ENCODE measurements at regions not wholly inside any gene's neighbourhood (a gene's known extent, or its start where the extent isn't known, plus 50 kb on each side); places are given as distances from the start of the nearest gene placed in this dataset.

GRCh38 chr5:120872297-120872696, 408.2 kb downstream of the PRR16 start (continued):
- TF ChIP-seq SLC30A9 (CRISPR knock-in tag; IDR thresholded peaks at IDR 0.05) (no peak), CUX1 (CRISPR knock-in tag; IDR thresholded peaks at IDR 0.05) (no peak), ZC3H4 (CRISPR knock-in tag; IDR thresholded peaks at IDR 0.05; ENCODE audit: borderline replicate concordance) (no peak)

- Histone ChIP-seq H2AFZ (ENCODE audit: low read depth, low read length) (no peak overlapping the region), H3K79me2 (ENCODE audit: control insufficient read depth, insufficient read depth, low read length) (no peaks in the 10 kb centered on the region), H3K27me3 (ENCODE audit: control insufficient read depth in 2 of 2, insufficient read depth in 2 of 2, low read length in 2 of 2) (no peaks in the 10 kb centered on the region), H3K9ac (ENCODE audit: insufficient read depth in 1 of 2, low read depth in 2 of 2, low read length in 2 of 2) (no peak overlapping the region), H3K9me1 (ENCODE audit: control insufficient read depth, insufficient read depth, low read length) (no peaks in the 10 kb centered on the region), H3K4me3 (no peak overlapping the region), H3K36me3 (ENCODE audit: control insufficient read depth, insufficient read depth, low read length) (no peaks in the 10 kb centered on the region), H3K9me3 (replicated peaks; ENCODE audit: control insufficient read depth, insufficient read depth, low read depth, low read length) (no peaks in the 10 kb centered on the region), H3K4me2 (ENCODE audit: insufficient read depth, low read length) (no peak overlapping the region), H3K4me1 (replicated peaks in 1 of 2; ENCODE audit: control insufficient read depth in 2 of 2, insufficient read depth in 2 of 2, low read length in 2 of 2) (no peaks in the 10 kb centered on the region), H4K20me1 (replicated peaks; ENCODE audit: control insufficient read depth, insufficient read depth, low read length) (no peaks in the 10 kb centered on the region), H3K27ac (ENCODE audit: extremely low read depth, low read depth, low read length) (no peak overlapping the region)
- intact Hi-C loops (cut with micrococcal nuclease) = no loop called here
- CTCF ChIA-PET (ENCODE audit: low intra/inter-chr PET ratio) = no interaction called here
- POLR2A ChIA-PET = no interaction called here
- in situ Hi-C loops (cut with MboI) = no loop called here
- no peak for FAIRE-seq
- 8% methylated on average over 1 of the region's 1 CpG for WGBS (ENCODE audit: insufficient coverage, low coverage, missing lambda C conversion rate)
- no TSS peak for BruUV-seq (replicated peaks)
- ATAC-seq = no peak
- TF ChIP-seq ZBED1 (IDR thresholded peaks at IDR 0.05) = no peak
- no peak for TF ChIP-seq TFE3 (CRISPR knock-in tag; IDR thresholded peaks at IDR 0.05)
- TF ChIP-seq ZNF197 (CRISPR knock-in tag; IDR thresholded peaks at IDR 0.05; ENCODE audit: low read depth) = no peak
- no peak for TF ChIP-seq KAT2B (IDR thresholded peaks at IDR 0.05; ENCODE audit: low read depth, low read length)
- TF ChIP-seq SUPT5H (IDR thresholded peaks at IDR 0.05) = no peak
- TF ChIP-seq GATAD2A (IDR thresholded peaks at IDR 0.05) = no peak
- TF ChIP-seq FOXJ3 (CRISPR knock-in tag; IDR thresholded peaks at IDR 0.05) = no peak
- no peak for DNase-seq (ENCODE audit: extremely low read depth in 1 of 4, low spot score in 3 of 4)
Measured at GRCh38 chr5:120873083-120873482, 409.0 kb downstream of the PRR16 start.

All from K562 (cell line).